ENCODE measurements at regions not wholly inside any gene's neighbourhood (a gene's known extent, or its start where the extent isn't known, plus 50 kb on each side); places are given as distances from the start of the nearest gene placed in this dataset.

GRCh38 chr12:89256060-89256459 is 96.2 kb downstream of the DUSP6 start:
- TF ChIP-seq EZH2 (IDR thresholded peaks at IDR 0.05; ENCODE audit: low read depth) = no peak
- TF ChIP-seq, protein P1, sequence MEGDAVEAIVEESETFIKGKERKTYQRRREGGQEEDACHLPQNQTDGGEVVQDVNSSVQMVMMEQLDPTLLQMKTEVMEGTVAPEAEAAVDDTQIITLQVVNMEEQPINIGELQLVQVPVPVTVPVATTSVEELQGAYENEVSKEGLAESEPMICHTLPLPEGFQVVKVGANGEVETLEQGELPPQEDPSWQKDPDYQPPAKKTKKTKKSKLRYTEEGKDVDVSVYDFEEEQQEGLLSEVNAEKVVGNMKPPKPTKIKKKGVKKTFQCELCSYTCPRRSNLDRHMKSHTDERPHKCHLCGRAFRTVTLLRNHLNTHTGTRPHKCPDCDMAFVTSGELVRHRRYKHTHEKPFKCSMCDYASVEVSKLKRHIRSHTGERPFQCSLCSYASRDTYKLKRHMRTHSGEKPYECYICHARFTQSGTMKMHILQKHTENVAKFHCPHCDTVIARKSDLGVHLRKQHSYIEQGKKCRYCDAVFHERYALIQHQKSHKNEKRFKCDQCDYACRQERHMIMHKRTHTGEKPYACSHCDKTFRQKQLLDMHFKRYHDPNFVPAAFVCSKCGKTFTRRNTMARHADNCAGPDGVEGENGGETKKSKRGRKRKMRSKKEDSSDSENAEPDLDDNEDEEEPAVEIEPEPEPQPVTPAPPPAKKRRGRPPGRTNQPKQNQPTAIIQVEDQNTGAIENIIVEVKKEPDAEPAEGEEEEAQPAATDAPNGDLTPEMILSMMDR (conservative IDR thresholded peaks at IDR 0.05) = no peak
- BruUV-seq (replicated peaks) = no TSS peak
- H3K27ac ChIP-seq = no peak overlapping the region

GRCh38 chr12:89253488-89253887 is 98.8 kb downstream of the DUSP6 start:
- no peaks in the 10 kb centered on the region for H3K27me3 ChIP-seq (ENCODE audit: insufficient read depth, low read depth)
- peaks cover 10% of the 10 kb centered on the region for H3K9me3 ChIP-seq (ENCODE audit: insufficient read depth, low read depth)
- H3K4me3 ChIP-seq = no peak overlapping the region
- peaks cover 4% of the 10 kb centered on the region; the same call in 1 of the 2 replicates for H3K4me1 ChIP-seq (replicated peaks; ENCODE audit: insufficient read depth)
- ChIA-PET CTCF (no interaction called here), POLR2A (ENCODE audit: unreplicated experiment) (no interaction called here)
- H2AFZ ChIP-seq = no peak overlapping the region
- DNase-seq = no peak
- no peaks in the 10 kb centered on the region for H3K9me2 ChIP-seq (ENCODE audit: insufficient read depth)
- no peaks in the 10 kb centered on the region for H3F3A ChIP-seq (ENCODE audit: insufficient read depth, low read depth)
- TF ChIP-seq EZH2 (IDR thresholded peaks at IDR 0.05; ENCODE audit: low read depth) = no peak
- TF ChIP-seq, protein P1 (conservative IDR thresholded peaks at IDR 0.05) = no peak
- BruUV-seq (replicated peaks) = no TSS peak
- no peak overlapping the region for H3K27ac ChIP-seq
- no peaks in the 10 kb centered on the region for H3K36me3 ChIP-seq (ENCODE audit: low read depth)
- H4K20me1 ChIP-seq (ENCODE audit: insufficient read depth) = no peaks in the 10 kb centered on the region
- intact Hi-C loops (cut with micrococcal nuclease; ENCODE audit: unreplicated experiment) = no loop called here
- H3K4me2 ChIP-seq = no peak overlapping the region
- no peaks in the 10 kb centered on the region for H3K79me2 ChIP-seq (ENCODE audit: low read depth)

More at GRCh38 chr12:89256060-89256459, 96.2 kb downstream of the DUSP6 start:
- Histone ChIP-seq H3K4me3 (no peak overlapping the region), H3K9me3 (ENCODE audit: insufficient read depth, low read depth) (peaks cover 10% of the 10 kb centered on the region), H4K20me1 (ENCODE audit: insufficient read depth) (no peaks in the 10 kb centered on the region), H3K9me2 (ENCODE audit: insufficient read depth) (no peaks in the 10 kb centered on the region), H2AFZ (no peak overlapping the region), H3K4me1 (replicated peaks; ENCODE audit: insufficient read depth) (peaks cover 4% of the 10 kb centered on the region; the same call in 1 of the 2 replicates), H3K79me2 (ENCODE audit: low read depth) (no peaks in the 10 kb centered on the region), H3K36me3 (ENCODE audit: low read depth) (no peaks in the 10 kb centered on the region), H3K4me2 (no peak overlapping the region), H3F3A (ENCODE audit: insufficient read depth, low read depth) (no peaks in the 10 kb centered on the region), H3K27me3 (ENCODE audit: insufficient read depth, low read depth) (no peaks in the 10 kb centered on the region)
- CTCF ChIA-PET = no interaction called here
- POLR2A ChIA-PET (ENCODE audit: unreplicated experiment) = no interaction called here
- intact Hi-C loops (cut with micrococcal nuclease; ENCODE audit: unreplicated experiment) = no loop called here
- DNase-seq = no peak

GRCh38 chr12:89252284-89252683 is 100.0 kb downstream of the DUSP6 start:
- Histone ChIP-seq H3K9me3 (ENCODE audit: insufficient read depth, low read depth) (peaks cover 6% of the 10 kb centered on the region), H3K4me3 (no peak overlapping the region), H4K20me1 (ENCODE audit: insufficient read depth) (no peaks in the 10 kb centered on the region), H3K4me1 (replicated peaks; ENCODE audit: insufficient read depth) (peaks cover 7% of the 10 kb centered on the region; the same call in 1 of the 2 replicates), H3K9me2 (ENCODE audit: insufficient read depth) (no peaks in the 10 kb centered on the region), H3K36me3 (ENCODE audit: low read depth) (no peaks in the 10 kb centered on the region), H3F3A (ENCODE audit: insufficient read depth, low read depth) (no peaks in the 10 kb centered on the region), H2AFZ (no peak overlapping the region), H3K79me2 (ENCODE audit: low read depth) (no peaks in the 10 kb centered on the region), H3K4me2 (no peak overlapping the region), H3K27ac (no peak overlapping the region), H3K27me3 (ENCODE audit: insufficient read depth, low read depth) (no peaks in the 10 kb centered on the region)
- TF ChIP-seq EZH2 (IDR thresholded peaks at IDR 0.05; ENCODE audit: low read depth) = no peak
- TF ChIP-seq, protein P1 (conservative IDR thresholded peaks at IDR 0.05) = no peak
- BruUV-seq (replicated peaks) = no TSS peak
- intact Hi-C loops (cut with micrococcal nuclease; ENCODE audit: unreplicated experiment) = no loop called here
- ChIA-PET POLR2A (ENCODE audit: unreplicated experiment) (no interaction called here), CTCF (no interaction called here)
- no peak for DNase-seq
